ENCODE measurements at regions not wholly inside any gene's neighbourhood (a gene's known extent, or its start where the extent isn't known, plus 50 kb on each side); places are given as distances from the start of the nearest gene placed in this dataset.

DNA sequence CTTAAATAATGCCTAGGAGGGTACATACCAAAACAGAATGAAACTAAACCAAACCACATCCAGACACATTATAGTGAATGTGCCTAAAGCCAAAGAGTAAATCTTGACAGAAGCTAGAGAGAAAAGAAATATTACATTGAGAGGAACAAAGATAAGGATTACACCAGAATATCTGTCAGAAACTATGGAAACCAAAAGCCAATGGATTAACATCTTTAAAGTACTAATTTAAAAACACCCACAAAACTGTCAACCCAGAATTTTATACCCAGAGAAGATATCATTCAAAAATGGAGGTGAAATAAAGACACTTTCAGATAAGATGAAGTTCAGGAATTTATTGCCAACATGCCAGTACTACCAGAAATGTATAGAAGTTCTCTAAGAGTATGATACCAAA, 198.5 kb upstream of the ZEB2 start:
- H3K27ac ChIP-seq: no peak overlapping the region
- no peaks in the 10 kb centered on the region for H3K27me3 ChIP-seq
- DNase-seq (ENCODE audit: low read depth in 1 of 2, low spot score in 1 of 2): no peak
- TF ChIP-seq, protein P1, sequence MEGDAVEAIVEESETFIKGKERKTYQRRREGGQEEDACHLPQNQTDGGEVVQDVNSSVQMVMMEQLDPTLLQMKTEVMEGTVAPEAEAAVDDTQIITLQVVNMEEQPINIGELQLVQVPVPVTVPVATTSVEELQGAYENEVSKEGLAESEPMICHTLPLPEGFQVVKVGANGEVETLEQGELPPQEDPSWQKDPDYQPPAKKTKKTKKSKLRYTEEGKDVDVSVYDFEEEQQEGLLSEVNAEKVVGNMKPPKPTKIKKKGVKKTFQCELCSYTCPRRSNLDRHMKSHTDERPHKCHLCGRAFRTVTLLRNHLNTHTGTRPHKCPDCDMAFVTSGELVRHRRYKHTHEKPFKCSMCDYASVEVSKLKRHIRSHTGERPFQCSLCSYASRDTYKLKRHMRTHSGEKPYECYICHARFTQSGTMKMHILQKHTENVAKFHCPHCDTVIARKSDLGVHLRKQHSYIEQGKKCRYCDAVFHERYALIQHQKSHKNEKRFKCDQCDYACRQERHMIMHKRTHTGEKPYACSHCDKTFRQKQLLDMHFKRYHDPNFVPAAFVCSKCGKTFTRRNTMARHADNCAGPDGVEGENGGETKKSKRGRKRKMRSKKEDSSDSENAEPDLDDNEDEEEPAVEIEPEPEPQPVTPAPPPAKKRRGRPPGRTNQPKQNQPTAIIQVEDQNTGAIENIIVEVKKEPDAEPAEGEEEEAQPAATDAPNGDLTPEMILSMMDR (IDR thresholded peaks at IDR 0.05; ENCODE audit: low read depth, low read length): no peak
- H3K36me3 ChIP-seq: no peaks in the 10 kb centered on the region
- H3K9me3 ChIP-seq (ENCODE audit: low read depth): no peaks in the 10 kb centered on the region
- H3K4me1 ChIP-seq (ENCODE audit: low read depth): peaks cover 4% of the 10 kb centered on the region
- no peak overlapping the region for H3K4me3 ChIP-seq

DNA sequence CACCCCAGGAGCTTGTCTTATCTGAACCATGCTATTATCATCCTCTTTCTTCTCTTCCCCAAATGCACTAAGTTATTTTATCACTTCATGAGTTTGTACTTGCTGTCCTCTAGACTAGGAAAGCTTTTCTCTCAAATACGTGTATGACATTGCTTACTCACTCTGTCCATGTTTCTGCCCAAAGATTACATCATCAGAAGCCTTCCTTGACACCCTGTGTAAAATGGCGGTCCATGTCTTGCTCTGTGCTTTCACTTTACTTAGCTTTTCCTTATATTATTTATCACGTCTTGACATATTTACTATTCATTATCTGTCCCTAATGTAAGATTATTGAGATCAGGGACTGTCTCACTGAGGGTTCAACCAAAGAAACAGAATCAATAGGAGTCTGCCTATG, 196.1 kb upstream of the ZEB2 start:
- TF ChIP-seq, protein P1 (IDR thresholded peaks at IDR 0.05; ENCODE audit: low read depth, low read length): no peak
- no peak for DNase-seq (ENCODE audit: low read depth in 1 of 2, low spot score in 1 of 2)
- Histone ChIP-seq H3K27me3 (no peaks in the 10 kb centered on the region), H3K36me3 (no peaks in the 10 kb centered on the region), H3K27ac (no peak overlapping the region), H3K4me3 (no peak overlapping the region), H3K4me1 (ENCODE audit: low read depth) (peaks cover 14% of the 10 kb centered on the region), H3K9me3 (ENCODE audit: low read depth) (no peaks in the 10 kb centered on the region)

DNA sequence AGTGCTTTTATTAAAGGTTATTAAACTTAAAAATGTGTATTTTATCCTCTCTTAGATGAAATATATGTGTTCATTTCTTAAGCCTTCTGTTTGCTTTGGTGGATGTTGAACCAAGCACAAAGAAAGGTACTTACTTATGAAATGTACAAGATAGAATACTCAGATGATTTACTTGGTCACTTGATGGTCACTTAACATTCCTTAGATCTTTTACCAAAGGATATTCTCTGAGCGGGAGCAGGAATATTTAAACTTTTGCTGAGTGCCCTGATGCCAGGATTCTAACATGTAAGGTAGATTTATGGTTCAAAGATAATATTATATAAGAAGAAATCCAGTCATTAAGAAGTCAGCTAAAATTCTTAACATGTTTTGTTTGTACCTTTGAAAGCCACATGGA, 193.5 kb upstream of the ZEB2 start:
- Histone ChIP-seq H3K4me3 (no peak overlapping the region), H3K27me3 (no peaks in the 10 kb centered on the region), H3K27ac (no peak overlapping the region), H3K4me1 (ENCODE audit: low read depth) (peaks cover 14% of the 10 kb centered on the region), H3K36me3 (no peaks in the 10 kb centered on the region), H3K9me3 (ENCODE audit: low read depth) (no peaks in the 10 kb centered on the region)
- TF ChIP-seq, protein P1 (IDR thresholded peaks at IDR 0.05; ENCODE audit: low read depth, low read length): no peak
- peak in 1 of 2 donors; percentile 21 for DNase-seq (ENCODE audit: low read depth in 1 of 2, low spot score in 1 of 2)

DNA sequence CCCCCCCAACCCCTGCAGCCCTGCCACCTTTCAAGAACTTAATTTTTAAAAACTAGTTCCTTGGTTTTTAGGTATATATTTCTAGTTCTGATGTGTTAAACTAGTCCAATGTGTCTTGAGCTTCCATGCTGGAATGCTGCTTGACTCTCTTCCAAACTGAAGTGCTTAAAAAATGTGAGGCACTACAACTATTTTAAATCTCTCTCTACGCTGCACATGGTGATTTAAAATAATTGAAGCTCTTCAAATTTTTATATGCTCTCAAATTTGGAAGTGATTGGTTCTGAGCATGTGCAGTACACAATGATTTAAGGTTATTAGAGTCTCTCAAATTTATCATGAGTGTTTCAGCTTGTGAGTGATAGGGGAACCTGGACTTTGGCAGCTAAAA, 192.6 kb upstream of the ZEB2 start:
- peak; percentile 2 to 28 for DNase-seq (ENCODE audit: low read depth in 1 of 2, low spot score in 1 of 2)
- Histone ChIP-seq H3K9me3 (ENCODE audit: low read depth) (no peaks in the 10 kb centered on the region), H3K27ac (no peak overlapping the region), H3K27me3 (no peaks in the 10 kb centered on the region), H3K4me1 (ENCODE audit: low read depth) (peaks cover 14% of the 10 kb centered on the region), H3K36me3 (no peaks in the 10 kb centered on the region), H3K4me3 (no peak overlapping the region)
- TF ChIP-seq, protein P1 (IDR thresholded peaks at IDR 0.05; ENCODE audit: low read depth, low read length): no peak

DNA sequence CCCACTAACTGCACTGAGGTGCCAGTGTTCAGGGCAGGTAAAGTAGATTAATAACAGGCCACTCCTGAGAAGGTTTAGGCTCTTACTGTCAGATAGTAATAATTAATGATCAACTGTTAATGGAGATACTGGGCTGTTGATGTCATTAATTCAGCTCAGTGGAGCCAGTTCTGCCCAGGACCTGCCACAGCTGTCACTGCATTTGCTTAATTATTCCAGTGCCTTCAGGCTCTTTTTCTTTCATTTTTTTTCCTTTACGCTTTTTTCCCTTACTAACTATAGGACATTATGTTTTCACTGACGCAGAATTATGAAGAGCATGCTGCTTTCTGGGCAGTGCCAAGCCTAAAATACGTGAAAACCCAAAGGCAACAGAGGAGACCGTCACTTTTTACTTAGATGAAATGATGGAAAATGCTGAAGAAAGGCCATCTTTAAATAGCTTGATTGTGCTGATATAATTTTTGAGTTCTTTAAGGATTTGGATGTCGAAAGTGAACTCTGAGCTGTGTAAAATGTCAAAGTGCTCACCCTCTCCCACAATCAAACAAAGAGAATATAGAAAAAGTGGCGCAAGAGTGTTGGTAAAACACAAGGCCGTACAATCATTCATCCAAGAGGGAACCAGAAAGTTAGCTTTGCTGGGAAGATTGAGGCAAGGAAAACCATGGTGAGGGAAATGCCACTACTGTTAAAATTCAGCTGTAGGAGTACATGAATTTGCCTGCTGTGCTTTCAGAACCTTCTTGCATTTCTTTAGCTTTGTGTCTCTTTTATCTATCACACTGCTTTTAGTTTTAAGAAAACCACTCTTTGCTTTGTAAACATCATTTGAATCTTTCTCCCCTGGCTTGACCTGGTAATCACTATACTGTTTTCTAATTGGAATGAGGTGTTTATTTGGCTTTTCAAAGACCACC, 192.0 kb upstream of the ZEB2 start:
- H3K27me3 ChIP-seq: no peaks in the 10 kb centered on the region
- H3K27ac ChIP-seq: no peak overlapping the region
- H3K9me3 ChIP-seq (ENCODE audit: low read depth): no peaks in the 10 kb centered on the region
- no peak overlapping the region for H3K4me3 ChIP-seq
- TF ChIP-seq, protein P1 (IDR thresholded peaks at IDR 0.05; ENCODE audit: low read depth, low read length): no peak
- H3K36me3 ChIP-seq: no peaks in the 10 kb centered on the region
- no peak for DNase-seq (ENCODE audit: low read depth in 1 of 2, low spot score in 1 of 2)
- H3K4me1 ChIP-seq (ENCODE audit: low read depth): peaks cover 14% of the 10 kb centered on the region
